NB4 (cell line): ENCODE measurements at regions not wholly inside any gene's neighbourhood (a gene's known extent, or its start where the extent isn't known, plus 50 kb on each side); places are given as distances from the start of the nearest gene placed in this dataset.

Experiments used
- DNase-seq: peaks from one replicate; pipeline ENCODE4 v3.0.0; 2010; ENCODE audit warnings: low read depth
- H3K4me3 ChIP-seq: one replicate; pipeline ENCODE4 v1.5.1; 2011; ENCODE audit warnings: mild to moderate bottlenecking, low read depth, low read length, moderate library complexity
- CTCF ChIP-seq: IDR thresholded peaks from one replicate; pipeline ENCODE4 v1.5.1; 2012; ENCODE audit warnings: low read depth, low read length
- MAX ChIP-seq: IDR thresholded peaks from 2 replicates; pipeline ENCODE4 v1.6.1; 2011; ENCODE audit warnings: low read depth, low read length
- MYC ChIP-seq: IDR thresholded peaks from 2 replicates; pipeline ENCODE4 v1.6.1; 2011; ENCODE audit warnings: low read depth, low read length
- POLR2A ChIP-seq: IDR thresholded peaks from 2 replicates; pipeline ENCODE4 v1.6.1; 2011; ENCODE audit warnings: mild to moderate bottlenecking; ENCODE audit not compliant: insufficient read length; ENCODE audit errors: extremely low read depth

- no peak for DNase-seq
- TF ChIP-seq MYC (no peak), MAX (no peak), POLR2A (no peak), CTCF (no peak)
- no peak overlapping the region for H3K4me3 ChIP-seq
Measured at GRCh38 chr13:78742659-78743058, 83.7 kb upstream of the OBI1 start.

- no peak overlapping the region for H3K4me3 ChIP-seq
- no peak for DNase-seq
- TF ChIP-seq MYC = no peak
- no peak for TF ChIP-seq MAX
- no peak for TF ChIP-seq CTCF
- no peak for TF ChIP-seq POLR2A
Measured at GRCh38 chr13:78736142-78736541, 77.2 kb upstream of the OBI1 start.

- TF ChIP-seq MYC = no peak
- TF ChIP-seq POLR2A = no peak
- TF ChIP-seq CTCF = no peak
- TF ChIP-seq MAX = no peak
- DNase-seq = no peak
- no peak overlapping the region for H3K4me3 ChIP-seq
Measured at GRCh38 chr13:78732445-78733017, 73.6 kb upstream of the OBI1 start.

DNA sequence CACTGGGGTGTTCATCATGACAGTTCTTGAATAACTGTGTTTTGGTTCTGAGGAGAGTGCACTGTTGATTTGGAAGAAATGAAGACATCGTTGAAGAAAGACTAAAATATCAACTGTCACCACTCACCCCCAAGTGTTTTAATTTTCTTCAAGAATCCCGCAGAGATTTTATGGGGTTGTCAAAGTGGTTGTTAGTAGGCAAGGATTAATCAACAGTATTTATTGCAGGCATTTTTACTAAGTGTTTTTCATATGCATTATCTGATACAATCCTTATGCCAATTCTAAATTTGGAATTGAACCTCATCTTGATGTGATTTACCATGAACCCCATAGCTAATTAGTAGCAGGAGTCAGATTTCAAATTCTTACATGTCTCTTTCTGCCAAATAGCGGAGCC, 63.7 kb upstream of the OBI1 start:
- DNase-seq = no peak
- TF ChIP-seq MYC = no peak
- TF ChIP-seq CTCF = no peak
- TF ChIP-seq MAX = no peak
- no peak for TF ChIP-seq POLR2A
- H3K4me3 ChIP-seq = no peak overlapping the region

- no peak overlapping the region for H3K4me3 ChIP-seq
- no peak for DNase-seq
- TF ChIP-seq MAX (no peak), POLR2A (no peak), CTCF (no peak), MYC (no peak)
Measured at GRCh38 chr13:78719367-78719766, 60.4 kb upstream of the OBI1 start.

- no peak overlapping the region for H3K4me3 ChIP-seq
- TF ChIP-seq MYC (no peak), CTCF (no peak), MAX (no peak), POLR2A (no peak)
- DNase-seq = no peak
Measured at GRCh38 chr13:78714717-78715116, 55.8 kb upstream of the OBI1 start.
